COLO668 (cell line): ENCODE measurements at regions not wholly inside any gene's neighbourhood (a gene's known extent, or its start where the extent isn't known, plus 50 kb on each side); places are given as distances from the start of the nearest gene placed in this dataset.
A peak's percentile ranks its signal among the peaks of the same experiment; 100 is the strongest.
"Not testable (repeated sequence)": the region's sequence is repeated elsewhere in the genome, so short reads cannot be mapped to it uniquely, and the experiment has no call there.

Source experiments
- DNase-seq: peaks from one replicate; lab custom pipeline; 2025; ENCODE audit not compliant: unreplicated experiment; lab: John Stamatoyannopoulos, UW

DNA sequence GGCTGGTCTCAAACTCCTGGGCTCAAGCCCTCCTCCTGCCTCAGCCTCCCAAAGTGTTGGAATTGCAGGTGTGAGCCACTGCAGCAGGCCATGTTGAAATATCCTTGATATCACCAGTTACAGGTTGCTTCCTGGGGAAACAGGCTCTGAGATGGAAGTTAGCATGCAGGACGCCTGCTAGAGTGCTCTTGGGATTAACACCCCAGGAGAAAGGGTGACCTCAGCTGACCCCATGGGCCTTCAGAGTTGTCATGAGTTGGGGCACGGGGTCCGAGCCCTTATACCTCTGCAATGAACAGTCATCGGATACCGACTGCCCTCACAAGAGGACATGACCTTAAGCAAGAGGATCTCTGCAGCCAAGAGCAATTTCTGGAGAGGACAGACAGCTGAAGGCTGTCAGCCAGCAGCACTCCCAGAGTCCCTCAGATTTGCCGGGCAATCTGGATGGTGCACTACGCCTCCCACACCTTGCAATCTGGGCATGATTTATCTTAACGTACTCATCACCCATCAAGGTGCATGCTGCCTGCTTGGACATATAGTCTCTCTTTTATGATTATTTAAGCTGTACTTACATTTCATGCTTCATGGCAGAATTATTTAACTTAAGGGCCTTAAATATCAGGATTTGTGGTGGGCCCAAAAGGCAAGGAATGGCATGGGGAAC lies 134.6 kb downstream of the ADSS2 start:
- DNase-seq, result no peak

DNA sequence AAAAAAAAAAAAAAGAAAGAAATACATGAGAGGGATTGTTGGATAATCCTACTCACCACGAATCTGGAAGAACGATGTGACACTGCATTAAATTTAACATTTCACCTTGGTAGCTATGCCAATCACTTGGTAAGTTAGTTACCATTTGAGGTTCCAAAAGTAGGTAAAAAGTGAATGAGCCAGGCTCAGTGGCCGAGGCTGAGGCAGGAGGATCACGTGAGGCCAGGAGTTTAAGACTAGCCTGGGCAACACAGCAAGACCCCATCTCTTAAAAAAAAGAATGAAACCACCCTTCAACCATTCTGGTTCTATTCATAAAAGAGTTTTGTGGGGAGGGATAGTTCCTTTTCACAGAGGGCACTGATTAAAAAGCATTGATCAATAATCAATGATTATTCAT lies 133.6 kb downstream of the ADSS2 start:
- DNase-seq, result no peak

DNA sequence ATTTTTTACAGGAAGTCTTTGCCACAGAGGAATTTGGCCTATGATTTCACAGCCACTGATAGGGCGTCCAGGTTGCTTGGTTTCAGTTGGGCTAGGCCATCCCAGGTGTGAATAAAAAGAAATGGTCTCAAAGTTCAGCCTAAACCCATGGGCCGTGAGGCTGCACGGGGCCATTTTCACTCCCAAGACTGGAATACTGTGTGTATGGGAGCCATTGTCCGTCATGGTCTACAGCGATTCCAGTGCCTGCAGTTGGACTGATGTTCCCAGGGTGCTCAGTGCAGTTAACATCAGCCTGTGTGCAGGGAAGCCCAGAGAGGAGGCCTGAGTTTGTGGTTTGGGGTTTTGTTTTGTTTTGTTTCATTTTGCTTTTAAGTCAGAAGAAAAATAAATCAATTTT lies 133.2 kb downstream of the ADSS2 start:
- DNase-seq, result no peak

DNA sequence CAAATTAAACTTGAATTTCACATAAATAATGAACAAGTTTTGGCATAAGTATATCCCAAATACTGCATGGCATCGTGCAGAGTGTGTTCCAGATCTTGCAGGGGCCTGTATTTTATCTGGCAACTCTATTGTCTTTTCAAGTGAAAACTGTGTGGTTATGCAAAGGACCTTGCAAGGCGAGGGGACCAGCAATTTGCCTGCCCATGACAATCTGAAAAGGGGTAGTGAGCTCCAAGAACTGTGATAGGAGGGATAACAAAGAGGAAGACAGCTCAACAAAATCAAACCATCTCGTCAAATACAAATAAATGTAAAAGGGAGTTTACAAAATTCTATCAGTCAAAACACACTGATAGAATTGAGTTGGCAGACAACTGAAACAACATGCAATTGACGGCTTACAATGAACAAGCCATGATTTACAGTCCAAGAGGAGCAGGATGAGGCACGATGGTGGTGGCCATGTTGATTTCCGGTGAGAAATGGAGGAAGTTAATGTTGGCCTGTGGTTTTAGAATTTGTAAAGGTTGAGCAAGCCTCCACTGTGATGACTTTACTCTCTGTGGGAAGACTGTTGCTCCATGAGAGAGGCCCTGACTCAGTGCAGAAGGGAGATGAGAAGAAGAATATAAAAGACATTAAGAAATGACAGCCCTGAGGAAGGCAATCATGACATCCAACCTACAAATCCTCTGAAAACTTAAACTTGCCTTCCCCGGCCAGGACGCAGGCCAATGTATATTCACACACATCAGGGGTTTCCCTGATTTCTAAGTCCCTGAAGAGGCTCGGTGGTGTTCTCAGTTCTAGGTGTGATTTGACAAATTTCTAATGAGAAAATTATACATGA lies 132.2 kb downstream of the ADSS2 start:
- no peak for DNase-seq

- no peak for DNase-seq
Measured at GRCh38 chr1:244322181-244322580, 129.5 kb downstream of the ADSS2 start.

GRCh38 chr1:244322791-244323521 lies 128.8 kb downstream of the ADSS2 start:
- DNase-seq, result peak; percentile 30

GRCh38 chr1:244324176-244324883 lies 127.4 kb downstream of the ADSS2 start:
- no peak for DNase-seq

DNA sequence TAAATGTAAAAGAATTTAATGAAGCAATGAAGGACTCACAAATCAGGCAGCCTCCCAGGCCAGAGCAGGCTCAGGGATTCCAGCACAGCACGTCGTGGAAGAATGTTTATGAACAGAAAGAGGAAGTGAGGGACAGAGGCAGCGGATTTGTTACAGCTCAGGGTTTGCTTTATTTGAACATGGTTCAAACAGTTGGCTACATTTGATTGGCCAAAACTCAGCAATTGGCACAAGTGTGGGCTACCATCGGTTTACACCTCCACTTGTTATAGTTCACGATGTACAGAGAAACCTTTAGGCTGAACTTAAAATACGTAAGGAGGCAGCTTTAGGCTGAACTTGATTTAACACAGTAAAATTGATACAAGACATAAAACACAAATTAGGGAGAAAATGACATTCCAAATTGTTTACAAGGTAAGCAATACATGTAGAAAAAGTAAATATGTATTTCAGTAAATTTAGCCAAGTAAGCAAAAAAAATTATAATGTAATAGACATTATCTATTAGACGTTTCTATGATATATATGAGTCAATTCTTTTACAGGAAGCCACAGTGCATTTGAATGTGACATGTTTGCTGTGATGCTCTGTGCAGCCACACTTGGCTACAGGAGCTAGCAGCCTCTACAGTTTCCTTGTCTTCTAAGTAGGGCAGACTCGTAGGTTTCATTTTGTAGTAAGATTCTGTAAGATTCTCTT lies 126.5 kb downstream of the ADSS2 start:
- DNase-seq, result no peak

DNA sequence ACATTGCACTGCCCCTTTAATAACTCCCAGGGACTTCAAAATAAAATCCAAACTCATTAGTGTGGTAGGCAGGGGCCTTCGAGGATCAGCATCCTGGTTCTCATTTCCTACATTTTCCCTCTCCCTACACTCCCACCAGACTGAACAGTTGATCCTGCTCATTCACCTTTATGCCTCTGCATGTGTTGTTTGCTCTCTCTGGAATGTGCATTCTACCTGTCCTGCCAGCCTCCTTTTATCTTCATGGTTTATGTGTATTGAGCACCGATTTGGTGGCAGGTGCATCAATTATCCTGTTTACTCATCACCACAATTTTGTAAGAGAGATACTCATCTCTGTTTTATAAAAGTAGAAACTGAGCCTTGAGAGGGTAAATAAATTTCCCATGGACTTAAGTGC lies 125.0 kb downstream of the ADSS2 start:
- DNase-seq, result peak; percentile 41

DNA sequence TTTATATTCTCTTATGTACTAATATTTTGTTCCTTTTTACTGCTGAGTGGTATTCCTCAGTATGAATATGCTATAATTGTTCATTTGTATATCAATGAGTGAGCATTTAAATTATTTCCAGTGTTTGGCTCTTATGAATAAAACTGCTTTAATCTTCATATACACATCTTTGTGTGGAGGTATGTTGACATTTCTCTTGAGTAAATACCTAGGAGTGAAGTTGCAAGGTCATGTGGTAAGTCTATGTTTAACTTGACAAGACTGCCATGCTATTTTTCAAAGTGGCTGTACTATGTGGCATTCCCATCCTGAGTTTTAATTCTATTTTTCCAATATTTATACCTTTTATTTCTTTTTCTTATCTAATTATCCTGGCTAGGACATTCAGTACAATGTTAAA lies 124.2 kb downstream of the ADSS2 start:
- no peak for DNase-seq

GRCh38 chr1:244328476-244328875 lies 123.2 kb downstream of the ADSS2 start:
- no peak for DNase-seq

GRCh38 chr1:244329591-244330317 lies 122.0 kb downstream of the ADSS2 start:
- no peak for DNase-seq

GRCh38 chr1:244330318-244330625 lies 121.4 kb downstream of the ADSS2 start:
- no peak for DNase-seq

DNA sequence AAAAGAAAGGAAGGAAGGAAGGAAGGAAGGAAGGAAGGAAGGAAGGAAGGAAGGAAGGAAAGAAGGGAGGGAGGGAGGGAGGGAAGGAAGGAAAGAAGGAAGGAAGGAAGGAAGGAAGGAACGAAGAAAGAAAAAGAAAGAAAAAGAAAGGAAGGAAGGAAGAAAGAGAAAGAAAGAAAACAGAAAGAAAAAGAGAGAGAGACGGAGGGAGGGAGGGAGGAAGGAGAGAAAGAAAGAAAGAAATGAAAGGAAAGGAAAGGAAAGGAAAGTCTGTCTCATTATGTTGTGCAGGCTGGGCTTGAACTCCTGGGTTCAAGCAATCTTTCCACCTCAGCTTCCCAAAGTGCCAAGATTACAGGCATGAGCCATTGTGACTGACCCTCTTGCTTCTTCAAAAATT lies 118.9 kb downstream of the ADSS2 start:
- not testable (repeated sequence) for DNase-seq

DNA sequence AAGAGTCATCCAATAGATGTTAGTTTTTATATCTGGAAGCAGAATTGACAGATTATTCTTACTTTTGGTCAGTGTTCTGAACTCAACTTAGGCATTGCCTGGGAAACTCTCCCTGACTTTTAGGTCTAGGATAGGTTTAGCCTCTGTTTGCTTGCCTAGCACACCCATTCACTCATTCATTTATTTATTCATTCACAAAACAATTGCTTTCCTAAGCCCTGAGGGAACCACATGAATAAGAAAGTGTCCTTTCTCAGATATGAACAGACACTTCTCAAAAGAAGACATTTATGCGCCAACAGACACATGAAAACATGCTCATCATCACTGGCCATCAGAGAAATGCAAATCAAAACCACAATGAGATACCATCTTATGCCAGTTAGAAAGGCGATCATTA lies 117.4 kb downstream of the ADSS2 start:
- not testable (repeated sequence) for DNase-seq

DNA sequence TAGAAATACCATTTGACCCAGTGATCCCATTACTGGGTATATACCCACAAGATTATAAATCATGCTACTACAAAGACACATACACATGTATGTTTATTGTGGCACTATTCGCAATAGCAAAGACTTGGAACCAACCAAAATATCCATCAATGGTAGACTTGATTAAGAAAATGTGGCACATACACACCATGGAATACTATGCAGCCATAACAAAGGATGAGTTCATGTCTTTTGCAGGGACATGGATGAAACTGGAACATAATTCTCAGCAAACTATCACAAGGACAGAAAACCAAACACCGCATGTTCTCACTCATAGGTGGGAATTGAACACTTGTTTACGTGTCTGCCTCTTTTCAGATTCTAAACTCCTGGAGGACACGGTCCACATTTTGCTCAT lies 116.9 kb downstream of the ADSS2 start:
- DNase-seq, result not testable (repeated sequence)

- no peak for DNase-seq
Measured at GRCh38 chr1:244335456-244335855, 116.3 kb downstream of the ADSS2 start.

- DNase-seq, result no peak
Measured at GRCh38 chr1:244336232-244336899, 115.3 kb downstream of the ADSS2 start.

- DNase-seq, result no peak
Measured at GRCh38 chr1:244337839-244338238, 113.9 kb downstream of the ADSS2 start.
